Astrocyte (in vitro differentiated cells and primary cell): ENCODE measurements at regions not wholly inside any gene's neighbourhood (a gene's known extent, or its start where the extent isn't known, plus 50 kb on each side); places are given as distances from the start of the nearest gene placed in this dataset.
A peak's percentile ranks its signal among the peaks of the same experiment; 100 is the strongest.

Experiments used
- DNase-seq: peaks from one replicate; pipeline ENCODE4 v3.0.0-alpha.2; 2010; ENCODE audit warnings: low read depth
- FAIRE-seq: peaks from 2 replicates; lab custom pipeline; 2011; peaks lifted over from hg19 to GRCh38; lab: Jason Lieb, UNC
- H2AFZ ChIP-seq: 2 replicates; pipeline ENCODE4 v1.6.0; 2012; ENCODE audit warnings: low read depth, low read length, inconsistent platforms
- H3K27ac ChIP-seq: 2 replicates; pipeline ENCODE4 v1.5.1; 2011; ENCODE audit warnings: low read depth, low read length, inconsistent platforms
- H3K27me3 ChIP-seq: 2 replicates; pipeline ENCODE4 v1.6.0; 2011; ENCODE audit warnings: low read length, inconsistent platforms; ENCODE audit not compliant: insufficient read depth
- H3K36me3 ChIP-seq: 2 replicates; pipeline ENCODE4 v1.5.1; 2011; ENCODE audit warnings: low read length, inconsistent platforms; ENCODE audit not compliant: insufficient read depth
- H3K4me1 ChIP-seq: 2 replicates; pipeline ENCODE4 v1.5.1; 2011; ENCODE audit warnings: low read length, inconsistent platforms; ENCODE audit not compliant: insufficient read depth
- H3K4me2 ChIP-seq: 2 replicates; pipeline ENCODE4 v1.6.0; 2012; ENCODE audit warnings: low read length, inconsistent platforms
- H3K4me3 ChIP-seq: 2 replicates; pipeline ENCODE4 v1.5.1; 2011; ENCODE audit warnings: low read depth, mild to moderate bottlenecking, low read length, inconsistent platforms; ENCODE audit not compliant: insufficient read depth
- H3K79me2 ChIP-seq: 2 replicates; pipeline ENCODE4 v1.6.0; 2012; ENCODE audit warnings: mild to moderate bottlenecking, low read length, inconsistent platforms; ENCODE audit not compliant: insufficient read depth
- H3K9ac ChIP-seq: 2 replicates; pipeline ENCODE4 v1.6.0; 2012; ENCODE audit warnings: mild to moderate bottlenecking, low read length, inconsistent platforms
- H3K9me3 ChIP-seq: 2 replicates; pipeline ENCODE4 v1.5.1; 2012; ENCODE audit warnings: low read depth, mild to moderate bottlenecking, low read length, inconsistent platforms; ENCODE audit not compliant: insufficient read depth
- H4K20me1 ChIP-seq: 2 replicates; pipeline ENCODE4 v1.6.0; 2012; ENCODE audit warnings: low read length, inconsistent platforms; ENCODE audit not compliant: insufficient read depth
- H3K27ac Mint-ChIP-seq: one replicate; pipeline ENCODE4 v1.8.0; 2021; ENCODE audit warnings: mild to moderate bottlenecking, mixed read lengths; ENCODE audit not compliant: unreplicated experiment
- H3K27me3 Mint-ChIP-seq: one replicate; pipeline ENCODE4 v1.8.0; 2021; ENCODE audit warnings: low read depth, mixed read lengths; ENCODE audit not compliant: unreplicated experiment
- H3K36me3 Mint-ChIP-seq: one replicate; pipeline ENCODE4 v1.8.0; 2021; ENCODE audit warnings: low read depth, mixed read lengths; ENCODE audit not compliant: unreplicated experiment
- H3K4me1 Mint-ChIP-seq: one replicate; pipeline ENCODE4 v1.8.0; 2021; ENCODE audit warnings: low read depth, mixed read lengths; ENCODE audit not compliant: unreplicated experiment
- H3K4me3 Mint-ChIP-seq: one replicate; pipeline ENCODE4 v1.8.0; 2021; ENCODE audit warnings: mild to moderate bottlenecking, moderate library complexity, mixed read lengths; ENCODE audit not compliant: unreplicated experiment
- H3K9me3 Mint-ChIP-seq: one replicate; pipeline ENCODE4 v1.8.0; 2021; ENCODE audit warnings: mild to moderate bottlenecking, mixed read lengths; ENCODE audit not compliant: unreplicated experiment
- CTCF ChIP-seq: IDR thresholded peaks from 2 replicates; pipeline ENCODE4 v1.5.1; 2011; ENCODE audit warnings: low read depth, mild to moderate bottlenecking, inconsistent platforms, low read length, moderate library complexity; ENCODE audit not compliant: insufficient read depth
- EZH2 ChIP-seq: IDR thresholded peaks from 2 replicates; pipeline ENCODE4 v1.6.1; 2012; ENCODE audit warnings: mild to moderate bottlenecking, low read length, inconsistent platforms; ENCODE audit not compliant: insufficient read depth

- Mint-ChIP-seq H3K4me3 (no peak overlapping the region), H3K27ac (no peak overlapping the region), H3K9me3 (peaks cover under 1% of the 10 kb centered on the region), H3K4me1 (peaks cover 11% of the 10 kb centered on the region), H3K36me3 (no peaks in the 10 kb centered on the region), H3K27me3 (no peaks in the 10 kb centered on the region)
- Histone ChIP-seq H3K9me3 (no peaks in the 10 kb centered on the region), H2AFZ (no peak overlapping the region), H4K20me1 (no peaks in the 10 kb centered on the region), H3K4me3 (no peak overlapping the region), H3K36me3 (no peaks in the 10 kb centered on the region), H3K79me2 (no peaks in the 10 kb centered on the region), H3K4me1 (peaks cover 3% of the 10 kb centered on the region), H3K9ac (no peak overlapping the region), H3K27ac (no peak overlapping the region), H3K27me3 (no peaks in the 10 kb centered on the region), H3K4me2 (no peak overlapping the region)
- FAIRE-seq (no peak), DNase-seq (no peak)
- TF ChIP-seq CTCF, result no peak
- no peak for TF ChIP-seq EZH2
Measured at GRCh38 chr5:125052584-125052983, 306.1 kb upstream of the ZNF608 start.

DNA sequence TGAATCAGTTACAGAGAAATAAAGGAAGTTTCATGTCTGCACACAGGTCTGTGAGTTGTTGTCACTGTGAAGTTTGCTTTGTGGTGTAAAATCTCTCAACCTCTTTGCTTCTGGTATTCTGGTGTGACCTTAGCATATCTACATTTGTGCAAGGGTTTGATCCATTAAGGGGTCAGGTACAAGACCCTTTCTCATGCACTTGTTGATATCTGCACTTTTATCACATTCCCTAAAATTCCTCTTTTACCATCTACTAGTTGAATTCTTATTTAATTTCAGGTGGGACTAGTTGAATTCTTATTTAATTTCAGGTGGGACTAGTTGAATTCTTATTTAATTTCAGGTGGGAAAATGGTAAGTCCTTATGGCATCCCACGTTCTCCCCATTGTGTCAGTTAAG is 306.7 kb upstream of the ZNF608 start:
- Histone ChIP-seq H3K4me2 (no peak overlapping the region), H4K20me1 (no peaks in the 10 kb centered on the region), H3K4me1 (peaks cover 3% of the 10 kb centered on the region), H3K4me3 (no peak overlapping the region), H3K9me3 (no peaks in the 10 kb centered on the region), H2AFZ (no peak overlapping the region), H3K36me3 (no peaks in the 10 kb centered on the region), H3K27ac (no peak overlapping the region), H3K27me3 (no peaks in the 10 kb centered on the region), H3K9ac (no peak overlapping the region), H3K79me2 (no peaks in the 10 kb centered on the region)
- FAIRE-seq, result peak; percentile 50
- Mint-ChIP-seq H3K4me3 (no peak overlapping the region), H3K4me1 (peaks cover 13% of the 10 kb centered on the region), H3K27ac (no peak overlapping the region), H3K36me3 (no peaks in the 10 kb centered on the region), H3K9me3 (peaks cover 2% of the 10 kb centered on the region), H3K27me3 (no peaks in the 10 kb centered on the region)
- no peak for TF ChIP-seq CTCF
- no peak for TF ChIP-seq EZH2
- DNase-seq, result no peak

DNA sequence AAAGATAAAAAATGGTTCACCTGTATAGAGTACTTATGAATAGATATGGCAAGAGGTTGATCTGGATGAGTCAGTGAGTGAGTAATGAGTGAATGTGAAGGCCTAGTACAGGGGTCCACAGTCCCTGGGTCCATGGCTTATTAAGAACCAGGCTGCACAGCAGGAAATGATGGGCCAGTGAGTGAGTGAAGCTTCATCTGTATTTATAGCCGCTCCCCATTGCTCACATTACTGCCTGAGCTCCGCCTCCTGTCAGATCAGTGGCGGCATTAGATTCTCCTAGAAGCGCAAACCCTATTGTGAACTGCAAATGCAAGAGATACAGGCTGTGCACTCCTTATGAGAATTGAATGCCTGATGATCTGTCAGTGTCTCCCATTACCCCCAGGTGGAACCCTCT is 307.7 kb upstream of the ZNF608 start:
- DNase-seq, result no peak

More for the DNA sequence above, 307.7 kb upstream of the ZNF608 start:
- Histone ChIP-seq H3K4me1 (peaks cover 7% of the 10 kb centered on the region), H3K4me2 (no peak overlapping the region), H3K36me3 (no peaks in the 10 kb centered on the region), H3K79me2 (no peaks in the 10 kb centered on the region), H3K9me3 (no peaks in the 10 kb centered on the region), H3K27me3 (no peaks in the 10 kb centered on the region), H3K9ac (no peak overlapping the region), H2AFZ (no peak overlapping the region), H3K27ac (no peak overlapping the region), H4K20me1 (no peaks in the 10 kb centered on the region), H3K4me3 (no peak overlapping the region)
- Mint-ChIP-seq H3K27ac (no peak overlapping the region), H3K36me3 (no peaks in the 10 kb centered on the region), H3K9me3 (peaks cover 2% of the 10 kb centered on the region), H3K27me3 (no peaks in the 10 kb centered on the region), H3K4me3 (no peak overlapping the region), H3K4me1 (peaks cover 20% of the 10 kb centered on the region)
- FAIRE-seq, result no peak
- no peak for TF ChIP-seq EZH2
- no peak for TF ChIP-seq CTCF
